H9 (cell line): ENCODE measurements at regions not wholly inside any gene's neighbourhood (a gene's known extent, or its start where the extent isn't known, plus 50 kb on each side); places are given as distances from the start of the nearest gene placed in this dataset.

Experiments used
- DNase-seq: peaks from one replicate; pipeline ENCODE4 v3.0.0-alpha.2; 2017
- H2AFZ ChIP-seq: one replicate; pipeline ENCODE4 v1.6.1; 2013; ENCODE audit warnings: mild to moderate bottlenecking, low read length, control low read depth, moderate library complexity
- H2AK5ac ChIP-seq: 2 replicates; pipeline ENCODE4 v1.6.1; 2013; ENCODE audit warnings: low read length, control low read depth, mixed read lengths; ENCODE audit not compliant: insufficient read length
- H2BK120ac ChIP-seq: one replicate; pipeline ENCODE4 v1.6.1; 2013; ENCODE audit warnings: low read depth, mild to moderate bottlenecking, low read length, control low read depth, inconsistent platforms; ENCODE audit not compliant: poor library complexity, severe bottlenecking
- H2BK12ac ChIP-seq: 2 replicates; pipeline ENCODE4 v1.6.1; 2013; ENCODE audit warnings: low read length, control low read depth, mixed read lengths, low read depth; ENCODE audit not compliant: insufficient read length
- H2BK15ac ChIP-seq: 2 replicates; pipeline ENCODE4 v1.6.1; 2013; ENCODE audit warnings: low read depth, low read length, control low read depth
- H2BK20ac ChIP-seq: one replicate; pipeline ENCODE4 v1.6.1; 2013; ENCODE audit warnings: low read depth, mild to moderate bottlenecking, low read length, control low read depth, inconsistent platforms; ENCODE audit not compliant: poor library complexity, severe bottlenecking
- H2BK5ac ChIP-seq: 2 replicates; pipeline ENCODE4 v1.6.1; 2013; ENCODE audit warnings: low read length, control low read depth, mixed read lengths; ENCODE audit not compliant: insufficient read length
- H3K14ac ChIP-seq: 2 replicates; pipeline ENCODE4 v1.6.1; 2013; ENCODE audit warnings: low read length, control low read depth; ENCODE audit not compliant: insufficient read depth
- H3K18ac ChIP-seq: 2 replicates; pipeline ENCODE4 v1.6.1; 2013; ENCODE audit warnings: low read depth, mild to moderate bottlenecking, mixed read lengths, low read length, control low read depth; ENCODE audit not compliant: insufficient read length
- H3K23ac ChIP-seq: 2 replicates; pipeline ENCODE4 v1.6.1; 2013; ENCODE audit warnings: low read length, control low read depth, mixed read lengths, low read depth; ENCODE audit not compliant: insufficient read length
- H3K23me2 ChIP-seq: 2 replicates; pipeline ENCODE4 v1.6.1; 2013; ENCODE audit warnings: low read depth, mild to moderate bottlenecking, mixed read lengths, low read length, control low read depth; ENCODE audit not compliant: insufficient read length, poor library complexity, severe bottlenecking
- H3K27ac ChIP-seq: 2 replicates; pipeline ENCODE4 v1.5.1; 2013; ENCODE audit warnings: low read length, control low read depth, mixed read lengths, low read depth; ENCODE audit not compliant: insufficient read length
- H3K27me3 ChIP-seq: 2 replicates; pipeline ENCODE4 v1.6.1; 2013; ENCODE audit warnings: low read length, control low read depth, inconsistent platforms; ENCODE audit not compliant: insufficient read depth
- H3K4ac ChIP-seq: 2 replicates; pipeline ENCODE4 v1.6.1; 2013; ENCODE audit warnings: low read depth, mild to moderate bottlenecking, control low read depth, inconsistent platforms, low read length, moderate library complexity
- H3K4me1 ChIP-seq: 2 replicates; pipeline ENCODE4 v1.6.1; 2013; ENCODE audit warnings: low read length, control low read depth, inconsistent platforms; ENCODE audit not compliant: insufficient read depth
- H3K4me2 ChIP-seq: 2 replicates; pipeline ENCODE4 v1.6.1; 2013; ENCODE audit warnings: low read length, control low read depth, mixed read lengths; ENCODE audit not compliant: insufficient read length, insufficient read depth
- H3K56ac ChIP-seq: 2 replicates; pipeline ENCODE4 v1.6.1; 2013; ENCODE audit warnings: low read depth, mild to moderate bottlenecking, mixed read lengths, low read length, control low read depth; ENCODE audit not compliant: insufficient read length
- H3K79me1 ChIP-seq: 2 replicates; pipeline ENCODE4 v1.6.1; 2013; ENCODE audit warnings: low read depth, mild to moderate bottlenecking, moderate library complexity, low read length, control low read depth, inconsistent platforms; ENCODE audit not compliant: insufficient read depth, poor library complexity, severe bottlenecking
- H3K79me2 ChIP-seq: 2 replicates; pipeline ENCODE4 v1.6.1; 2013; ENCODE audit warnings: low read length, control low read depth, inconsistent platforms; ENCODE audit not compliant: insufficient read depth
- H3K9ac ChIP-seq: 2 replicates; pipeline ENCODE4 v1.6.1; 2013; ENCODE audit warnings: low read length, control low read depth, mixed read lengths; ENCODE audit not compliant: insufficient read length; ENCODE audit errors: extremely low read depth
- H3K9me3 ChIP-seq: one replicate; pipeline ENCODE4 v1.6.1; 2013; ENCODE audit warnings: low read depth, low read length, inconsistent platforms; ENCODE audit not compliant: control insufficient read depth
- H3T11ph ChIP-seq: one replicate; pipeline ENCODE4 v1.6.1; 2013; ENCODE audit warnings: mild to moderate bottlenecking, low read length, control low read depth, inconsistent platforms
- H4K20me1 ChIP-seq: one replicate; pipeline ENCODE4 v1.6.1; 2013; ENCODE audit not compliant: control insufficient read depth, insufficient read length, insufficient read depth
- H4K5ac ChIP-seq: 2 replicates; pipeline ENCODE4 v1.6.1; 2013; ENCODE audit warnings: low read depth, mild to moderate bottlenecking, mixed read lengths, low read length, control low read depth; ENCODE audit not compliant: insufficient read length
- H4K8ac ChIP-seq: replicated peaks from 2 replicates; pipeline ENCODE4 v1.6.1; 2013; ENCODE audit warnings: low read length, control low read depth, mixed read lengths, low read depth; ENCODE audit not compliant: insufficient read length
- H4K91ac ChIP-seq: 2 replicates; pipeline ENCODE4 v1.6.1; 2013; ENCODE audit warnings: low read depth, mild to moderate bottlenecking, moderate library complexity, mixed read lengths, low read length, control low read depth; ENCODE audit not compliant: insufficient read length
- H3K27ac Mint-ChIP-seq, 3 experiments: 2 replicates in 2 of 3; 3 replicates in 1 of 3; pipeline ENCODE4 v1.8.0; 2020 to 2021; ENCODE audit warnings: mixed read lengths in 3 of 3, mild to moderate bottlenecking in 1 of 3, moderate library complexity in 1 of 3
- H3K27me3 Mint-ChIP-seq: 2 replicates; pipeline ENCODE4 v1.8.0; 2021; ENCODE audit warnings: low read depth, mild to moderate bottlenecking, moderate library complexity, mixed read lengths
- H3K36me3 Mint-ChIP-seq, 3 experiments: 2 replicates in 2 of 3; 3 replicates in 1 of 3; pipeline ENCODE4 v1.8.0; 2020 to 2021; ENCODE audit warnings: low read depth in 3 of 3, mixed read lengths in 3 of 3; ENCODE audit not compliant: insufficient read depth in 1 of 3
- H3K4me1 Mint-ChIP-seq, 2 experiments: 2 replicates each; pipeline ENCODE4 v1.8.0; 2020; ENCODE audit warnings: mixed read lengths in 2 of 2
- H3K4me3 Mint-ChIP-seq, 2 experiments: 2 replicates in 1 of 2; 3 replicates in 1 of 2; pipeline ENCODE4 v1.8.0; 2020 to 2021; ENCODE audit warnings: mild to moderate bottlenecking in 2 of 2, mixed read lengths in 2 of 2, moderate library complexity in 1 of 2
- H3K9me3 Mint-ChIP-seq, 2 experiments: 2 replicates in 1 of 2; 3 replicates in 1 of 2; pipeline ENCODE4 v1.8.0; 2020; ENCODE audit warnings: mild to moderate bottlenecking in 2 of 2, mixed read lengths in 2 of 2, moderate library complexity in 1 of 2
- CTCF ChIP-seq: fragments of 200-600 bp; sonication (generic); conservative IDR thresholded peaks from 3 replicates; pipeline ENCODE4 v1.8.0; 2021; ENCODE audit warnings: antibody characterized with exemption, mild to moderate bottlenecking
- WGBS: extraction: QIAGEN DNeasy Blood & Tissue Kit; methylation state at CpG from one replicate; pipeline ENCODE4 v1.1.7; 2013; ENCODE audit warnings: missing lambda C conversion rate, low lambda C conversion rate, mixed read lengths; ENCODE audit not compliant: insufficient read length; ENCODE audit errors: extremely low coverage; 5-methylcytosine and 5-hydroxymethylcytosine counted together

- no peak overlapping the region for H3K9ac ChIP-seq
- no peak overlapping the region; a peak in 1 of 7 replicates for H3K27ac Mint-ChIP-seq
- peaks cover 47 to 59% of the 10 kb centered on the region in 2 experiments for H3K9me3 Mint-ChIP-seq
- no peak overlapping the region for H3T11ph ChIP-seq
- H3K18ac ChIP-seq = no peak overlapping the region
- no peak overlapping the region for H3K4me3 Mint-ChIP-seq
- H4K8ac ChIP-seq = no peak overlapping the region
- no peak for DNase-seq
- no peak overlapping the region for H2BK20ac ChIP-seq
- peaks cover 4% of the 10 kb centered on the region for H3K9me3 ChIP-seq
- H2AFZ ChIP-seq = no peak overlapping the region
- no peak overlapping the region; the same call in 1 of the 2 replicates for H3K14ac ChIP-seq
- no peak overlapping the region for H3K56ac ChIP-seq
- H2AK5ac ChIP-seq = no peak overlapping the region
- no peak overlapping the region for H4K5ac ChIP-seq
- no CpG with 5 or more reads among the region's 5 CpGs for WGBS
- H3K27ac ChIP-seq = no peak overlapping the region
- no peak overlapping the region for H2BK15ac ChIP-seq
- peaks cover 1% of the 10 kb centered on the region; the same call in 1 of the 2 replicates for H3K27me3 Mint-ChIP-seq
- H2BK12ac ChIP-seq = no peak overlapping the region
- no peak overlapping the region for H2BK120ac ChIP-seq
- no peak overlapping the region for H2BK5ac ChIP-seq
- H3K4me2 ChIP-seq = no peak overlapping the region
- H3K79me1 ChIP-seq = no peaks in the 10 kb centered on the region
- no peak overlapping the region for H4K91ac ChIP-seq
- H3K36me3 Mint-ChIP-seq = peaks cover 15 to 31% (median 15%) of the 10 kb centered on the region in 3 experiments
- H3K4me1 Mint-ChIP-seq = peaks cover under 1 to 3% of the 10 kb centered on the region in 2 experiments; a peak in 3 of 4 replicates
- no peak for TF ChIP-seq CTCF
- no peaks in the 10 kb centered on the region for H3K23me2 ChIP-seq
- H3K79me2 ChIP-seq = no peaks in the 10 kb centered on the region
- no peak overlapping the region for H3K4ac ChIP-seq
- no peaks in the 10 kb centered on the region for H4K20me1 ChIP-seq
- no peak overlapping the region for H3K23ac ChIP-seq
- H3K27me3 ChIP-seq = no peaks in the 10 kb centered on the region
- H3K4me1 ChIP-seq = no peaks in the 10 kb centered on the region
Observed at GRCh38 chr3:5510300-5510699, 322.8 kb downstream of the EDEM1 start.
